ENCODE measurements at regions not wholly inside any gene's neighbourhood (a gene's known extent, or its start where the extent isn't known, plus 50 kb on each side); places are given as distances from the start of the nearest gene placed in this dataset.

- no peaks in the 10 kb centered on the region for H3K36me3 Mint-ChIP-seq (ENCODE audit: unreplicated experiment)
- no peaks in the 10 kb centered on the region for H3K27me3 Mint-ChIP-seq (ENCODE audit: unreplicated experiment)
- no peak for DNase-seq
- H3K9me3 Mint-ChIP-seq (ENCODE audit: unreplicated experiment), result no peaks in the 10 kb centered on the region
- no peak for TF ChIP-seq CTCF (IDR thresholded peaks at IDR 0.05; ENCODE audit: partially characterized antibody, unreplicated experiment)
- H3K4me3 Mint-ChIP-seq (ENCODE audit: unreplicated experiment), result no peak overlapping the region
- H3K27ac Mint-ChIP-seq (ENCODE audit: unreplicated experiment), result no peak overlapping the region
- H3K4me1 Mint-ChIP-seq (ENCODE audit: low read depth, unreplicated experiment), result no peaks in the 10 kb centered on the region
Measured at GRCh38 chr1:56256153-56257000, 323.0 kb downstream of the PLPP3 start.

GRCh38 chr1:56255516-56256152 lies 323.7 kb downstream of the PLPP3 start:
- DNase-seq, result no peak
- Mint-ChIP-seq H3K27me3 (ENCODE audit: unreplicated experiment) (no peaks in the 10 kb centered on the region), H3K4me1 (ENCODE audit: low read depth, unreplicated experiment) (no peaks in the 10 kb centered on the region), H3K36me3 (ENCODE audit: unreplicated experiment) (no peaks in the 10 kb centered on the region), H3K27ac (ENCODE audit: unreplicated experiment) (no peak overlapping the region), H3K9me3 (ENCODE audit: unreplicated experiment) (no peaks in the 10 kb centered on the region), H3K4me3 (ENCODE audit: unreplicated experiment) (no peak overlapping the region)
- TF ChIP-seq CTCF (IDR thresholded peaks at IDR 0.05; ENCODE audit: partially characterized antibody, unreplicated experiment), result no peak

GRCh38 chr1:56254130-56254529 lies 325.2 kb downstream of the PLPP3 start:
- H3K27ac Mint-ChIP-seq (ENCODE audit: unreplicated experiment), result no peak overlapping the region
- H3K36me3 Mint-ChIP-seq (ENCODE audit: unreplicated experiment), result no peaks in the 10 kb centered on the region

GRCh38 chr1:56250809-56251208 lies 328.6 kb downstream of the PLPP3 start:
- no peaks in the 10 kb centered on the region for H3K36me3 Mint-ChIP-seq (ENCODE audit: unreplicated experiment)
- H3K27ac Mint-ChIP-seq (ENCODE audit: unreplicated experiment), result no peak overlapping the region
- H3K9me3 Mint-ChIP-seq (ENCODE audit: unreplicated experiment), result no peaks in the 10 kb centered on the region
- no peak for TF ChIP-seq CTCF (IDR thresholded peaks at IDR 0.05; ENCODE audit: partially characterized antibody, unreplicated experiment)
- H3K27me3 Mint-ChIP-seq (ENCODE audit: unreplicated experiment), result no peaks in the 10 kb centered on the region
- H3K4me3 Mint-ChIP-seq (ENCODE audit: unreplicated experiment), result no peak overlapping the region
- DNase-seq, result no peak
- H3K4me1 Mint-ChIP-seq (ENCODE audit: low read depth, unreplicated experiment), result peaks cover 3% of the 10 kb centered on the region

More at GRCh38 chr1:56254130-56254529, 325.2 kb downstream of the PLPP3 start:
- no peaks in the 10 kb centered on the region for H3K4me1 Mint-ChIP-seq (ENCODE audit: low read depth, unreplicated experiment)
- no peaks in the 10 kb centered on the region for H3K27me3 Mint-ChIP-seq (ENCODE audit: unreplicated experiment)
- DNase-seq, result no peak
- H3K4me3 Mint-ChIP-seq (ENCODE audit: unreplicated experiment), result no peak overlapping the region
- TF ChIP-seq CTCF (IDR thresholded peaks at IDR 0.05; ENCODE audit: partially characterized antibody, unreplicated experiment), result no peak
- H3K9me3 Mint-ChIP-seq (ENCODE audit: unreplicated experiment), result no peaks in the 10 kb centered on the region

- DNase-seq, result no peak
- Mint-ChIP-seq H3K4me3 (ENCODE audit: unreplicated experiment) (no peak overlapping the region), H3K4me1 (ENCODE audit: low read depth, unreplicated experiment) (peaks cover 3% of the 10 kb centered on the region), H3K27me3 (ENCODE audit: unreplicated experiment) (no peaks in the 10 kb centered on the region), H3K27ac (ENCODE audit: unreplicated experiment) (no peak overlapping the region), H3K9me3 (ENCODE audit: unreplicated experiment) (no peaks in the 10 kb centered on the region), H3K36me3 (ENCODE audit: unreplicated experiment) (no peaks in the 10 kb centered on the region)
- no peak for TF ChIP-seq CTCF (IDR thresholded peaks at IDR 0.05; ENCODE audit: partially characterized antibody, unreplicated experiment)
Measured at GRCh38 chr1:56249234-56249633, 330.1 kb downstream of the PLPP3 start.

All from glutamatergic neuron (in vitro differentiated cells).